Mesodermal cell (in vitro differentiated cells): ENCODE measurements at regions not wholly inside any gene's neighbourhood (a gene's known extent, or its start where the extent isn't known, plus 50 kb on each side); places are given as distances from the start of the nearest gene placed in this dataset.
"Not testable (repeated sequence)": the region's sequence is repeated elsewhere in the genome, so short reads cannot be mapped to it uniquely, and the experiment has no call there.

Source experiments
- H3K27ac ChIP-seq: 2 replicates; pipeline ENCODE4 v1.7.0; 2013; ENCODE audit warnings: mild to moderate bottlenecking, low read depth, low read length, moderate library complexity; ENCODE audit not compliant: severe bottlenecking
- H3K36me3 ChIP-seq: 2 replicates; pipeline ENCODE4 v1.7.1; 2013; ENCODE audit warnings: mild to moderate bottlenecking, low read length, moderate library complexity; ENCODE audit not compliant: control insufficient read depth, insufficient read depth
- H3K4me1 ChIP-seq: one replicate; pipeline ENCODE4 v1.7.1; 2013; ENCODE audit warnings: mild to moderate bottlenecking, low read length; ENCODE audit not compliant: insufficient read depth, control insufficient read depth, poor library complexity, severe bottlenecking
- H3K4me3 ChIP-seq: 2 replicates; pipeline ENCODE4 v1.7.0; 2013; ENCODE audit warnings: low read length, control low read depth, mild to moderate bottlenecking; ENCODE audit not compliant: insufficient read depth, poor library complexity, severe bottlenecking; ENCODE audit errors: extremely low read depth
- H3K9me3 ChIP-seq: 2 replicates; pipeline ENCODE4 v1.7.1; 2013; ENCODE audit warnings: mild to moderate bottlenecking, low read length, moderate library complexity; ENCODE audit not compliant: control insufficient read depth
- WGBS, 2 experiments: methylation state at CpG; one replicate each; pipeline ENCODE4 v1.1.5; 2013; ENCODE audit warnings: missing lambda C conversion rate in 2 of 2; ENCODE audit not compliant: insufficient coverage in 2 of 2; 5-methylcytosine and 5-hydroxymethylcytosine counted together

GRCh38 chrX:3817480-3817879, 104.0 kb upstream of the PRKX start:
- H3K27ac ChIP-seq, H3K4me3 ChIP-seq, H3K9me3 ChIP-seq, H3K4me1 ChIP-seq: not testable (repeated sequence)
- peaks cover 15% of the 10 kb centered on the region for H3K36me3 ChIP-seq
- WGBS, 2 experiments: 100% methylated on average over 2 to 3 of the region's 5 CpGs

GRCh38 chrX:3815896-3816664, 102.6 kb upstream of the PRKX start:
- 17 to 22% methylated on average over 18 to 19 of the region's 50 CpGs for WGBS, 2 experiments
- no peaks in the 10 kb centered on the region for H3K9me3 ChIP-seq
- no peaks in the 10 kb centered on the region for H3K4me1 ChIP-seq
- peak overlapping the region; percentile 72 for H3K27ac ChIP-seq
- H3K36me3 ChIP-seq: peaks cover 12% of the 10 kb centered on the region
- peak overlapping the region; percentile 44 for H3K4me3 ChIP-seq

GRCh38 chrX:3811331-3812311, 98.2 kb upstream of the PRKX start:
- Histone ChIP-seq H3K27ac (no peak overlapping the region), H3K36me3 (no peaks in the 10 kb centered on the region), H3K9me3 (no peaks in the 10 kb centered on the region), H3K4me3 (no peak overlapping the region), H3K4me1 (no peaks in the 10 kb centered on the region)
- 38% methylated on average over 7 of the region's 16 CpGs; no CpG with 5 or more reads in 1 of the 2 experiments for whole genome bisulfite sequencing, 2 experiments

GRCh38 chrX:3807906-3808305, 94.5 kb upstream of the PRKX start:
- Histone ChIP-seq H3K36me3 (no peaks in the 10 kb centered on the region), H3K9me3 (no peaks in the 10 kb centered on the region)

GRCh38 chrX:3806630-3807029, 93.2 kb upstream of the PRKX start:
- WGBS, 2 experiments: 57 to 76% methylated on average over 2 to 5 of the region's 10 CpGs
- Histone ChIP-seq H3K4me3 (no peak overlapping the region), H3K9me3 (no peaks in the 10 kb centered on the region), H3K4me1 (no peaks in the 10 kb centered on the region), H3K27ac (no peak overlapping the region), H3K36me3 (no peaks in the 10 kb centered on the region)

More at GRCh38 chrX:3807906-3808305, 94.5 kb upstream of the PRKX start:
- Histone ChIP-seq H3K4me1 (no peaks in the 10 kb centered on the region), H3K27ac (no peak overlapping the region), H3K4me3 (no peak overlapping the region)
- 50 to 55% methylated on average over 2 of the region's 4 CpGs for WGBS, 2 experiments

- no CpG with 5 or more reads among the region's 4 CpGs for WGBS, 2 experiments
- no peaks in the 10 kb centered on the region for H3K36me3 ChIP-seq
- no peaks in the 10 kb centered on the region for H3K4me1 ChIP-seq
- H3K27ac ChIP-seq: no peak overlapping the region
- no peak overlapping the region for H3K4me3 ChIP-seq
- H3K9me3 ChIP-seq: no peaks in the 10 kb centered on the region
Measured at GRCh38 chrX:3803713-3804112, 90.3 kb upstream of the PRKX start.

GRCh38 chrX:3803305-3803704, 89.9 kb upstream of the PRKX start:
- Histone ChIP-seq H3K4me1 (no peaks in the 10 kb centered on the region), H3K4me3 (no peak overlapping the region), H3K27ac (no peak overlapping the region), H3K9me3 (no peaks in the 10 kb centered on the region), H3K36me3 (no peaks in the 10 kb centered on the region)
- no CpG with 5 or more reads among the region's 5 CpGs for WGBS, 2 experiments

- H3K27ac ChIP-seq, H3K4me3 ChIP-seq, H3K9me3 ChIP-seq, H3K36me3 ChIP-seq, H3K4me1 ChIP-seq: not testable (repeated sequence)
- 83% methylated on average over 2 of the region's 4 CpGs; no CpG with 5 or more reads in 1 of the 2 experiments for WGBS, 2 experiments
Measured at GRCh38 chrX:3795411-3795810, 82.0 kb upstream of the PRKX start.

GRCh38 chrX:3791449-3791848, 78.0 kb upstream of the PRKX start:
- Histone ChIP-seq H3K9me3 (no peaks in the 10 kb centered on the region), H3K4me1 (no peaks in the 10 kb centered on the region), H3K4me3 (no peak overlapping the region), H3K36me3 (no peaks in the 10 kb centered on the region), H3K27ac (no peak overlapping the region)
- WGBS, 2 experiments: 86 to 90% methylated on average over 1 to 2 of the region's 11 CpGs

GRCh38 chrX:3788494-3789233, 75.2 kb upstream of the PRKX start:
- H3K4me1 ChIP-seq: no peaks in the 10 kb centered on the region
- no peaks in the 10 kb centered on the region for H3K36me3 ChIP-seq
- no peaks in the 10 kb centered on the region for H3K9me3 ChIP-seq
- 17% methylated on average over 2 of the region's 10 CpGs; no CpG with 5 or more reads in 1 of the 2 experiments for WGBS, 2 experiments
- H3K27ac ChIP-seq: no peak overlapping the region
- H3K4me3 ChIP-seq: no peak overlapping the region
